GM12873 (cell line): ENCODE measurements at regions not wholly inside any gene's neighbourhood (a gene's known extent, or its start where the extent isn't known, plus 50 kb on each side); places are given as distances from the start of the nearest gene placed in this dataset.

Source experiments
- TF ChIP-seq, protein P1 (sequence below): IDR thresholded peaks from 2 replicates; pipeline ENCODE4 v1.5.1; 2012; ENCODE audit warnings: low read depth, mild to moderate bottlenecking, moderate library complexity, low read length, control low read depth; ENCODE audit not compliant: insufficient read depth; ENCODE audit errors: missing control alignments

DNA sequence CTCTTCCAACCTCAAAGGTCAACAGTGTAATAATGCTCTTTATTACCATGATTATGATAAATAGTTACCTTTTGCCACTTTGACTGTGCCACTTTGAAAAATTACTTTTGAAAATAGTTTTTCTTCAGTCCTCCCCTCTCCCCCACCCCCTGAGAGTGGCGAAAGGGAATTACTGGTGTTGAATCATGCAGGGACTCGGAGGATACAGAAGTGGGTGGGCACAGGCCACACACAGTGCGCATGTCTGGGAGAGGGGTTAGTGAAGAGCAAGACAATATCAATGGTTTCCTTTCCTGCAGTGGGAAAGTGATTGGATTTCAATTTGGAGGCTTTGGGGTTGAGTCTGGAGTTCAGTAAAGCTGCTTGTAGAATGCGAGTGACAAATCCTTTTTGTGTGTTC is 170.9 kb downstream of the PTCSC3 start:
- TF ChIP-seq, protein P1, sequence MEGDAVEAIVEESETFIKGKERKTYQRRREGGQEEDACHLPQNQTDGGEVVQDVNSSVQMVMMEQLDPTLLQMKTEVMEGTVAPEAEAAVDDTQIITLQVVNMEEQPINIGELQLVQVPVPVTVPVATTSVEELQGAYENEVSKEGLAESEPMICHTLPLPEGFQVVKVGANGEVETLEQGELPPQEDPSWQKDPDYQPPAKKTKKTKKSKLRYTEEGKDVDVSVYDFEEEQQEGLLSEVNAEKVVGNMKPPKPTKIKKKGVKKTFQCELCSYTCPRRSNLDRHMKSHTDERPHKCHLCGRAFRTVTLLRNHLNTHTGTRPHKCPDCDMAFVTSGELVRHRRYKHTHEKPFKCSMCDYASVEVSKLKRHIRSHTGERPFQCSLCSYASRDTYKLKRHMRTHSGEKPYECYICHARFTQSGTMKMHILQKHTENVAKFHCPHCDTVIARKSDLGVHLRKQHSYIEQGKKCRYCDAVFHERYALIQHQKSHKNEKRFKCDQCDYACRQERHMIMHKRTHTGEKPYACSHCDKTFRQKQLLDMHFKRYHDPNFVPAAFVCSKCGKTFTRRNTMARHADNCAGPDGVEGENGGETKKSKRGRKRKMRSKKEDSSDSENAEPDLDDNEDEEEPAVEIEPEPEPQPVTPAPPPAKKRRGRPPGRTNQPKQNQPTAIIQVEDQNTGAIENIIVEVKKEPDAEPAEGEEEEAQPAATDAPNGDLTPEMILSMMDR, result no peak

DNA sequence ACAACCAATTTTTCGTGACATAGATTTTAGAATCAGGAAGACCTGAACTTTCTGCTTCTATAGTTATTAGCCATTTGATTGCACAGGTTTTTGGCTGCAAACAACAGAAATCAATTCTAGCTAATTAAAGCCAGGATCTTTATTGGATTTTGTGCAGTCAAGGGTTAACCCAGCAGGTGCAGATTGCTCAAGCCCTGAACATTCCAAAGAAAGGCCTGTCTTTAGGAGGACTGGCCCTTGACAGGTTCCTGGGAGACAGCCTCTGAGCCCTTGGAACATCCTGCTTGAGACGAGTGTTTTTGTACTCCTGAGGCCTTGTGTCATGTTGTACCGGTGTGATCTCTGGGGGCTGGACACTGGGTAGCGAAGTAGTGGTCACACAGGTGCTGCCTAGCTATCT is 174.6 kb downstream of the PTCSC3 start:
- TF ChIP-seq, protein P1, result no peak

DNA sequence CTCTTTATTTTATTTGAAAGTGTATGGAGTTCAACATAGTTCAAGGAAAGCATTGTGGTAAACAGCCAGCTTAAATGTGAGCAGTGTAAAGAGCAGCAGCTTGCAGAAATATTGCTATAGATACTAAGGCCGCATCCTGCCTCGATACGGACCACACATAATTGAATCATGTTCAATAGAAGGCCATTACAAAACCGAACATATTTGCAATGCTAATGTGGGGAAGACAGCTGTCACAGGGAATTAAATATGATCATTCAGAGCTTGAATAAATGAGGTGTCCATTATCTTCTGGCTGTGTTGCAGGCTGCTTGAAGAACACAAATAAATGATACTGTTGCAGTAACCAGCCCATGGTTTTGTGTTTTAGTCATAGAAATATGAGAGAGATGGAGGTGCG is 173.2 kb downstream of the BRMS1L start:
- TF ChIP-seq, protein P1, result no peak

DNA sequence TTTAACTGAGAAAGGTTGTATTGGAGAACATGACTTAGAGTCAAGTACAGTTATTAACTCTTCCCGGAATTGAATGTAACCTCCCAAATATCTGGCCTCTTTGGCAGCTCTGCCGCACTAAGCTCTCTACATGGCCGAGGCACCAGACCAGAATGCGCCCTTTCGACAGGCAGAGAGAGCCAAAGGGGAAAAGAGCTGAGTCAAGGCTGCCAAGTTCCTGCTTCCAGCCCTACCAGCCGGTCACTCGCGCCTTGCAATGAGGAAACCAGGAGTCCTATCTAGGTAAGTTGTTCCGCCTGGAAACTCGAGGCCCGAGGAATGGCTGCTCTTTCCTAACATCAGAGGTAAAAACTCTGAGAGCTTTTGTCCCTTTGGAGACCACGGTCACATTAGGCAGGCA is 172.2 kb downstream of the BRMS1L start:
- TF ChIP-seq, protein P1, result no peak

DNA sequence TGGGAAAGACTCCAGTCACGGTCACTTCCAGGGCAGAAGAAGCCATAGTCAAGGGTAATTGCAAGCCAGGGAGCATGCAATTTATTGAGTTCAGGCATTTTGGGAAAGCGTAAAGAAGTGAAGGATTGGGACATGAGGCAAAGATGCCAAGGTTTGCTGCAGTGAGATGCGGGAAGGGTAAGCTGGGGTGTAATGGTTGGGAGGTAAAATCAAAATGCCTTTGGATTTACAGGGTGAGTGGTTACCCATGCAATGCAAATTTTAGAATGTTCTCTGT is 167.5 kb downstream of the BRMS1L start:
- TF ChIP-seq, protein P1, result no peak

DNA sequence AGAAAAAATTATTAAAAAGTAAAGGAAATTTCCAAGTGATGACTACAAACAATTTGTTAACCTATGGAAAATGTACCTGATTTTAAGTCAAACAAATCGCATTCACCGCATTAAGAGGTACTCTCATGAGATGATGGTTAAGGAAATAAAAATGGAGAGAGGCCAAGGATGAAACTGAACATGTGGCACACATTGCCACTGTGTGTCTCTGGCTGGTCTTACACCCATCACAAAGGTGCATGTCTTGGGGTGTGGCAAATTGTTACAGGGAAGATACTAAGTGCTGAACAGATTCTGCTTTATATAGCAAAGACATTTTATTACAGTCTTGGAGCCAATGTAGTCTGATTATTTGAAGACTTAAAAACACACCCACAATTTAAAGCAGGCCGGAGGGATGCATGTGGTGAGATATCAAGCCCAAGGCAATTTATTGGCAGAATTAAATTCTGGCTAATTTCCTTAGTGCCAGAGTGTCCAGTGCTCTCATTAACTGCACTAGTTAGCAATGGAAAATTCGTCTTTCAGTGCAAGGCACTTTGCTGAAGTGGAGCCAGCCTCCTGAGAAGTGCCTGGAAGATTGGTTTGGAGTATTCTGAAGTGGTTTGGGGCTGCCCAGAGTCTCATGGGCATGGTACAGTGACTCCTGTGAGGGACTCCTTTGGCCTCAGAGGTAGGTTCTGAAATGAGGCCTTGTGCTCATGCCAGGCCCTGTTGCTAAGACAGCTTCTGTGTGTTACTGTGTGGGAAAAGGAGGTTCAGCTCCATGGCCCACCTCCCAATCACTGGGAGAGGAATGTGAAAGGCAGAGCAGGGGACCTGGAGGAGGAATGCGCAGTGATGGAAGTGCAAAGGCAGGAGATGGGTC is 166.9 kb downstream of the BRMS1L start:
- TF ChIP-seq, protein P1, result no peak

DNA sequence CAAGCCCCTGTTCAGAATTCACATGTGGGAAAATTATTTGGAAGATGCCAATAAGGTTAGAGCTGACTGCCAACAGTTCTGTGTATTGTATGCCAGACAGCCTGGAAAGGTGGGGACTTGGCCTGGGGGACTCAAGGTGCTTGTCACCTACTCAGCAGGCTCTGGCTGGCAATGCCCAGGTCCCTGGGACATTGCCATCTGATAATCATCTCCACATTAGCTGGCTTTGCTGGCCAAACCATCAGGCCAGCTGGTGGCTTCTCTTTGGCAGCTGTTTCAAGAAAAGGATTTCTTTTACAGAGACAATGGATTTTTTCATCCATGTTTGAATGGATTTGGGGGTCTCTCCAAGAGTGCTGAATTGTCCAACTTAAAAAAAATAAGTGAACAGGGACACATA is 165.2 kb downstream of the BRMS1L start:
- TF ChIP-seq, protein P1, result no peak

DNA sequence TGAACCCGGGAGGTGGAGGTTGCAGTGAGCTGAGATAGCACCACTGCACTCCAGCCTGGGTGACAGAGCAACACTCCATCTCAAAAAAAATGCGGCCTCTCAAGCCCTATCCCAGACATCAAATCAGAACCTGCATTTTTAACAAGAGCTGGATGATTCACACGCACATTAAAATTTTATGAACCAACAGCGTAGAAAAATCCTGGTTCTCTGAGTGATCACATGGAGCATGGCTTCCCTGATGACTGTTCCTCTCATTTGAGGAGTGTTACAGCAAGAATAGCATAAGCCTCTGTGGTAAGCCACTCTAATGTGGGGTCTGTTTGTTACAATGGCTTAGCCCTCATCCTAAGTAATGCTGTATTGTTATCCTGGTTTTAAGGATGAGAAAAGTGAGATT is 163.6 kb downstream of the BRMS1L start:
- TF ChIP-seq, protein P1, result no peak
